Tibial artery (tissue), 4 donors: ENCODE measurements at regions not wholly inside any gene's neighbourhood (a gene's known extent, or its start where the extent isn't known, plus 50 kb on each side); places are given as distances from the start of the nearest gene placed in this dataset.

Source experiments
- DNase-seq, 2 donors: peaks; one replicate each; pipeline ENCODE4 v3.0.0-alpha.2; 2019
- H3K27ac ChIP-seq, 2 donors: fragments of 200-600 bp; sonication (generic) in 1 of 2; 1 replicate in 1 of 2; 2 replicates in 1 of 2; pipeline ENCODE4 v1.5.1; 2018 to 2019; ENCODE audit warnings: mild to moderate bottlenecking in 1 of 2
- H3K27me3 ChIP-seq, 2 donors: fragments of 200-600 bp; sonication (generic) in 1 of 2; one replicate each; pipeline versions ENCODE4 v1.5.1 to v1.6.0; 2016 to 2019
- H3K36me3 ChIP-seq, 3 donors: fragments of 200-600 bp; sonication (generic) in 2 of 3; one replicate each; pipeline ENCODE4 v1.5.1; 2016 to 2019; ENCODE audit warnings: mild to moderate bottlenecking in 2 of 3
- H3K4me1 ChIP-seq, 4 donors: fragments of 200-600 bp; sonication (generic) in 2 of 4; 1 replicate in 3 of 4; 2 replicates in 1 of 4; pipeline ENCODE4 v1.5.1; 2016 to 2019
- H3K4me3 ChIP-seq, 2 donors: fragments of 200-600 bp; sonication (generic) in 1 of 2; 1 replicate in 1 of 2; 2 replicates in 1 of 2; pipeline ENCODE4 v1.5.1; 2018 to 2019; ENCODE audit warnings: mild to moderate bottlenecking in 2 of 2
- H3K9me3 ChIP-seq, 3 donors: fragments of 200-600 bp; sonication (generic) in 1 of 3; one replicate each; pipeline ENCODE4 v1.5.1; 2016 to 2019
- intact Hi-C: fragments of 100-400 bp; cut with DNase I; formaldehyde crosslinking; loops from one replicate; pipeline ENCODE4 v1.15.0; 2023; ENCODE audit warnings: low total_unique reads
- TF ChIP-seq, protein P1 (sequence below), 2 experiments: fragments of 200-600 bp in 1 of 2; fragments of 450-650 bp in 1 of 2; IDR thresholded peaks; one replicate each; pipeline ENCODE4 v1.5.1; 2017 to 2019; ENCODE audit warnings: antibody characterized with exemption in 2 of 2, mild to moderate bottlenecking in 1 of 2, moderate library complexity in 1 of 2

- Histone ChIP-seq H3K4me3 (no peak overlapping the region), H3K27ac (no peak overlapping the region), H3K27me3 (no peaks in the 10 kb centered on the region), H3K9me3 (no peaks in the 10 kb centered on the region), H3K36me3 (no peaks in the 10 kb centered on the region), H3K4me1 (no peaks in the 10 kb centered on the region)
- TF ChIP-seq, protein P1, sequence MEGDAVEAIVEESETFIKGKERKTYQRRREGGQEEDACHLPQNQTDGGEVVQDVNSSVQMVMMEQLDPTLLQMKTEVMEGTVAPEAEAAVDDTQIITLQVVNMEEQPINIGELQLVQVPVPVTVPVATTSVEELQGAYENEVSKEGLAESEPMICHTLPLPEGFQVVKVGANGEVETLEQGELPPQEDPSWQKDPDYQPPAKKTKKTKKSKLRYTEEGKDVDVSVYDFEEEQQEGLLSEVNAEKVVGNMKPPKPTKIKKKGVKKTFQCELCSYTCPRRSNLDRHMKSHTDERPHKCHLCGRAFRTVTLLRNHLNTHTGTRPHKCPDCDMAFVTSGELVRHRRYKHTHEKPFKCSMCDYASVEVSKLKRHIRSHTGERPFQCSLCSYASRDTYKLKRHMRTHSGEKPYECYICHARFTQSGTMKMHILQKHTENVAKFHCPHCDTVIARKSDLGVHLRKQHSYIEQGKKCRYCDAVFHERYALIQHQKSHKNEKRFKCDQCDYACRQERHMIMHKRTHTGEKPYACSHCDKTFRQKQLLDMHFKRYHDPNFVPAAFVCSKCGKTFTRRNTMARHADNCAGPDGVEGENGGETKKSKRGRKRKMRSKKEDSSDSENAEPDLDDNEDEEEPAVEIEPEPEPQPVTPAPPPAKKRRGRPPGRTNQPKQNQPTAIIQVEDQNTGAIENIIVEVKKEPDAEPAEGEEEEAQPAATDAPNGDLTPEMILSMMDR (IDR thresholded peaks at IDR 0.05), result no peak
- no peak for DNase-seq
- intact Hi-C loops, result no loop called here
Measured at GRCh38 chr2:144165599-144166250, 354.2 kb downstream of the ZEB2 start.

- Histone ChIP-seq H3K4me1 (no peaks in the 10 kb centered on the region), H3K4me3 (no peak overlapping the region), H3K36me3 (no peaks in the 10 kb centered on the region), H3K27me3 (no peaks in the 10 kb centered on the region), H3K27ac (no peak overlapping the region), H3K9me3 (no peaks in the 10 kb centered on the region)
- DNase-seq, result no peak
- intact Hi-C loops, result no loop called here
- TF ChIP-seq, protein P1 (IDR thresholded peaks at IDR 0.05), result no peak
Measured at GRCh38 chr2:144163592-144163991, 356.3 kb downstream of the ZEB2 start.

GRCh38 chr2:144162652-144163051, 357.3 kb downstream of the ZEB2 start:
- Histone ChIP-seq H3K9me3 (no peaks in the 10 kb centered on the region), H3K4me3 (no peak overlapping the region), H3K27ac (no peak overlapping the region), H3K4me1 (no peaks in the 10 kb centered on the region), H3K27me3 (no peaks in the 10 kb centered on the region), H3K36me3 (no peaks in the 10 kb centered on the region)
- no peak for DNase-seq
- TF ChIP-seq, protein P1 (IDR thresholded peaks at IDR 0.05), result no peak
- intact Hi-C loops, result no loop called here

DNA sequence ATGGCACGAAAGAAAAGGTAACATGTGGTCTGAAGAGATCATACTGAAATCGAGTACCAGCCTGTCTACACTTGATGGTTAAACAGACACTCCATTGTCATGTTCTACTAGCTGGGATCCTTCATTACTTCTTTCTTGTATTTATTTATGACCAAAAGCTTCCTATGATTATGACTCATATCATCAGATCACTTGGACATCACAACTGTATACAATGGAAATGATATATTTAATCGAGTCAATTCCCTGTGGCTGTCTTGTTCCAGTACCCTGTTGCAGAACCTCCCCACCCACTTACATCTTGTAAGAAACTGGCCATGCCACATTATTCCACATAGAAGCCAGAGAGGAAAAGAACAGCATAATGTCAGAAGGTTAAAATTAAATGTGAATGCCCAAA, 358.9 kb downstream of the ZEB2 start:
- Histone ChIP-seq H3K27me3 (no peaks in the 10 kb centered on the region), H3K9me3 (no peaks in the 10 kb centered on the region), H3K4me3 (no peak overlapping the region), H3K4me1 (peaks cover 0 to 3% (median 0%) of the 10 kb centered on the region in 4 donors), H3K27ac (no peak overlapping the region), H3K36me3 (no peaks in the 10 kb centered on the region)
- intact Hi-C loops, result no loop called here
- TF ChIP-seq, protein P1 (IDR thresholded peaks at IDR 0.05), result no peak
- DNase-seq, result no peak

- Histone ChIP-seq H3K27ac (no peak overlapping the region), H3K36me3 (no peaks in the 10 kb centered on the region), H3K27me3 (no peaks in the 10 kb centered on the region), H3K4me3 (no peak overlapping the region), H3K4me1 (peaks cover 0 to 13% (median 0%) of the 10 kb centered on the region in 4 donors), H3K9me3 (no peaks in the 10 kb centered on the region)
- TF ChIP-seq, protein P1 (IDR thresholded peaks at IDR 0.05), result no peak
- intact Hi-C loops, result no loop called here
- DNase-seq, result no peak
Measured at GRCh38 chr2:144159240-144159639, 360.7 kb downstream of the ZEB2 start.

DNA sequence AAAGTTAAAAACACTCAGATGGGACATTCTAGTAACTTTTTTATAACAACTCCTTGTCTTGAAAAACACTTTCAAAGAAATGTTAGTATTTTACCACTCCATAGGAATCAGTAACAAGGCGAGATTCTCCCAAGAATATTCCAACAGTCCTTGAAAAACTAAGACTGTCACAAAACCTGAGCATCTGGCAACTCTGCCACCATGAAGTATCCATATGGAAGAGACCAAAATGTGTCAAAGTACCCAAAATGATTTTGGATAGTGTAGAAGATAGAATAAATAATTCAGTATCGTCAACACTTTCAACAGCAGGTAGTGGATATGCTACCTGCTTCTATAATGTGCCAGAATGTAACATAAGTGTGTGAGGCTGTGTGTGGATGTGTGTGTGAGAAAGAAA, 361.8 kb downstream of the ZEB2 start:
- H3K36me3 ChIP-seq, result no peaks in the 10 kb centered on the region
- H3K27me3 ChIP-seq, result no peaks in the 10 kb centered on the region
- TF ChIP-seq, protein P1 (IDR thresholded peaks at IDR 0.05), result no peak
- H3K4me1 ChIP-seq, result peaks cover 0 to 16% (median 0%) of the 10 kb centered on the region in 4 donors
- H3K4me3 ChIP-seq, result no peak overlapping the region
- H3K27ac ChIP-seq, result no peak overlapping the region
- no peak for DNase-seq
- intact Hi-C loops, result no loop called here
- no peaks in the 10 kb centered on the region for H3K9me3 ChIP-seq
